Skeletal muscle tissue (tissue), 3 donors: ENCODE measurements at regions not wholly inside any gene's neighbourhood (a gene's known extent, or its start where the extent isn't known, plus 50 kb on each side); places are given as distances from the start of the nearest gene placed in this dataset.
A peak's percentile ranks its signal among the peaks of the same experiment; 100 is the strongest.
"Not testable (repeated sequence)": the region's sequence is repeated elsewhere in the genome, so short reads cannot be mapped to it uniquely, and the experiment has no call there.

Experiments
- H3K27ac ChIP-seq: one replicate; pipeline ENCODE4 v1.7.0; 2013; ENCODE audit warnings: mild to moderate bottlenecking, low read depth, low read length, inconsistent platforms
- H3K27me3 ChIP-seq, 3 donors: one replicate each; pipeline ENCODE4 v1.7.0; 2013; ENCODE audit warnings: low read length in 3 of 3; ENCODE audit not compliant: control insufficient read depth in 3 of 3, insufficient read depth in 3 of 3
- H3K36me3 ChIP-seq, 3 donors: one replicate each; pipeline ENCODE4 v1.7.0; 2013; ENCODE audit warnings: low read length in 3 of 3; ENCODE audit not compliant: control insufficient read depth in 3 of 3, insufficient read depth in 3 of 3
- H3K4me1 ChIP-seq, 3 donors: one replicate each; pipeline ENCODE4 v1.7.0; 2013; ENCODE audit warnings: low read length in 3 of 3, mild to moderate bottlenecking in 3 of 3; ENCODE audit not compliant: control insufficient read depth in 3 of 3, insufficient read depth in 3 of 3
- H3K4me3 ChIP-seq, 3 donors: one replicate each; pipeline ENCODE4 v1.7.0; 2013; ENCODE audit warnings: low read length in 3 of 3
- H3K9ac ChIP-seq, 3 donors: one replicate each; pipeline ENCODE4 v1.7.0; 2013; ENCODE audit warnings: low read length in 3 of 3, mild to moderate bottlenecking in 3 of 3, moderate library complexity in 2 of 3, low read depth in 1 of 3
- H3K9me3 ChIP-seq, 3 donors: one replicate each; pipeline ENCODE4 v1.7.0; 2013; ENCODE audit warnings: low read length in 3 of 3; ENCODE audit not compliant: control insufficient read depth in 3 of 3
- donor health status: Osteomylitis.

- H3K9me3 ChIP-seq, H3K4me1 ChIP-seq, H3K9ac ChIP-seq, H3K36me3 ChIP-seq, H3K27me3 ChIP-seq, H3K4me3 ChIP-seq, H3K27ac ChIP-seq: not testable (repeated sequence)
These were observed 156.3 kb upstream of the SPRY1 start for GRCh38 chr4:123240286-123240685.

GRCh38 chr4:123243220-123243619, 153.4 kb upstream of the SPRY1 start:
- H3K4me1 ChIP-seq, H3K27me3 ChIP-seq, H3K4me3 ChIP-seq, H3K36me3 ChIP-seq, H3K27ac ChIP-seq, H3K9ac ChIP-seq, H3K9me3 ChIP-seq: not testable (repeated sequence)

GRCh38 chr4:123244137-123244536, 152.5 kb upstream of the SPRY1 start:
- Histone ChIP-seq H3K4me1 (peaks cover 0 to 2% (median 0%) of the 10 kb centered on the region in 3 donors), H3K27me3 (no peaks in the 10 kb centered on the region), H3K9me3 (no peaks in the 10 kb centered on the region), H3K36me3 (no peaks in the 10 kb centered on the region), H3K4me3 (no peak overlapping the region), H3K27ac (no peak overlapping the region), H3K9ac (no peak overlapping the region)

- Histone ChIP-seq H3K9ac (no peak overlapping the region), H3K9me3 (no peaks in the 10 kb centered on the region), H3K27me3 (no peaks in the 10 kb centered on the region), H3K4me3 (no peak overlapping the region), H3K27ac (no peak overlapping the region), H3K4me1 (peaks cover 0 to 2% (median 2%) of the 10 kb centered on the region in 3 donors), H3K36me3 (no peaks in the 10 kb centered on the region)
These were observed 150.5 kb upstream of the SPRY1 start for GRCh38 chr4:123246085-123246484.

- Histone ChIP-seq H3K4me1 (peaks cover 0 to 2% (median 2%) of the 10 kb centered on the region in 3 donors), H3K27ac (no peak overlapping the region), H3K9ac (no peak overlapping the region), H3K4me3 (no peak overlapping the region), H3K36me3 (no peaks in the 10 kb centered on the region), H3K9me3 (no peaks in the 10 kb centered on the region), H3K27me3 (no peaks in the 10 kb centered on the region)
These were observed 148.4 kb upstream of the SPRY1 start for GRCh38 chr4:123248085-123248659.

- Histone ChIP-seq H3K36me3 (no peaks in the 10 kb centered on the region), H3K27ac (no peak overlapping the region), H3K4me3 (no peak overlapping the region), H3K9ac (no peak overlapping the region), H3K9me3 (no peaks in the 10 kb centered on the region), H3K4me1 (peaks cover 0 to 2% (median 0%) of the 10 kb centered on the region in 3 donors), H3K27me3 (no peaks in the 10 kb centered on the region)
These were observed 146.8 kb upstream of the SPRY1 start for GRCh38 chr4:123249821-123250220.

DNA sequence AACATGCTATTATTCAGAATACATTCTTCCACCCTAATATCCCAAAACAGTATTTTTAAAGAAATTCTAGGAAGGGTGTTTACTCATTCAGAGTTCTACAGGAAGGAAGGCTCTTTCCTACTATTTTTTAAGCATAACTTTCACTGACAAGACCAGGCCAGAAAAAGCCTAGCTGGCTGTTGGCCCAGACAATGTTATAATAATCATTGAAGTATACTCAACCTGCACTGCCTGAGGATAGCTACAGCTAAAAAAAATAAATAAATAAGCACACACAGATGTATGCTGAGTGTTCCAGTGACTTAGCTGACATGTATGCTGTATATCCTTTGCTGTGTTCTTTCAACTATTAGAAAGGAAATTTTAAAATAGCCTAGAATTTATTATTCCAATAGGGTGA, 145.8 kb upstream of the SPRY1 start:
- H3K9ac ChIP-seq: no peak overlapping the region
- no peak overlapping the region for H3K27ac ChIP-seq
- peaks cover 0 to 2% (median 0%) of the 10 kb centered on the region in 3 donors for H3K4me1 ChIP-seq
- H3K4me3 ChIP-seq: no peak overlapping the region
- H3K36me3 ChIP-seq: no peaks in the 10 kb centered on the region
- no peaks in the 10 kb centered on the region for H3K9me3 ChIP-seq
- H3K27me3 ChIP-seq: no peaks in the 10 kb centered on the region

DNA sequence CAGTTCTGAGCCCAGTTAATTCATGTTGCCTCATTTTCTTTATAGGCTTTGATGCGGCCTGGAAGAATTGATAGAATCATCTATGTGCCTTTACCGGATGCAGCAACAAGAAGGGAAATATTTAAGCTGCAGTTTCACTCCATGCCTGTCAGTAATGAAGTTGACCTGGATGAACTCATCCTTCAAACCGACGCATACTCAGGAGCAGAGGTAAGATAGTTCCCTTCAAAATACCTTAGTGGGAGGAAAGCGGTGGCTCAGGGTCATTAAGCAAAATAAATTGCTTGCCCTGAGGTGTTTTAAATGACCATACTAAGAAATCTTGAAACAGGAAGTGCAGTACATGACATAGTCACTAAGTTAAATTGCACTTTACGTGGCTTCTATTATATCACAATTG, 140.6 kb upstream of the SPRY1 start:
- H3K9ac ChIP-seq: no peak overlapping the region
- no peak overlapping the region for H3K4me3 ChIP-seq
- no peaks in the 10 kb centered on the region for H3K36me3 ChIP-seq
- H3K9me3 ChIP-seq: no peaks in the 10 kb centered on the region
- H3K27me3 ChIP-seq: no peaks in the 10 kb centered on the region
- H3K27ac ChIP-seq: no peak overlapping the region
- H3K4me1 ChIP-seq: peaks cover 7 to 15% (median 13%) of the 10 kb centered on the region in 3 donors

- Histone ChIP-seq H3K27me3 (no peaks in the 10 kb centered on the region), H3K4me3 (no peak overlapping the region), H3K9me3 (no peaks in the 10 kb centered on the region), H3K27ac (no peak overlapping the region), H3K4me1 (peaks cover 7 to 15% (median 13%) of the 10 kb centered on the region in 3 donors), H3K36me3 (no peaks in the 10 kb centered on the region), H3K9ac (no peak overlapping the region)
These were observed 139.7 kb upstream of the SPRY1 start for GRCh38 chr4:123256901-123257300.

DNA sequence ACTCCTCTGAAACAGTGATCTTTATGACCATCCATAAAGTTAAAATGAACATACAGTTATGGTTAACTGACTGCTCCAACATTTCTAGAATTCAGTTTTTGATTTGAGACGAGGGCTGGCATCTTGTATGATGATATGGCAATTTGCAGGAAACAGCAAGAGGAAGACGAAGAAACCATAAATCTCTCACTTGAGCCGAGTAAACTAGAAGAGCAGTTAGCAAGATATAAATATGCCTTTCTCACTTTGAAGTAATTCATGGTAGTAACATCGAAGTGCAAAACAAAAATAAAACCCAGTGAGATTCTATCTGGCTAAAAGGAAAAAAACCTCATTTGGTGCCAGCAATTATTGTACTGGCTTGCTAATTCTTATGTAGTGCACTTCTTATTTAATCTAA, 139.0 kb upstream of the SPRY1 start:
- H3K36me3 ChIP-seq: no peaks in the 10 kb centered on the region
- H3K27me3 ChIP-seq: no peaks in the 10 kb centered on the region
- H3K9ac ChIP-seq: no peak overlapping the region
- peak overlapping the region; percentile 10 for H3K27ac ChIP-seq
- no peaks in the 10 kb centered on the region for H3K9me3 ChIP-seq
- H3K4me3 ChIP-seq: peak overlapping the region in 1 of 3 donors; percentile 2
- H3K4me1 ChIP-seq: peaks cover 7 to 15% (median 13%) of the 10 kb centered on the region in 3 donors
